HEK293 (cell line): ENCODE measurements at regions not wholly inside any gene's neighbourhood (a gene's known extent, or its start where the extent isn't known, plus 50 kb on each side); places are given as distances from the start of the nearest gene placed in this dataset.

Source experiments
- CTCF ChIA-PET: fragments of 350-600 bp; formaldehyde crosslinking; extraction: SDS; loops from one replicate; lab custom pipeline; 2021; ENCODE audit warnings: antibody characterized with exemption; lab: Yijun Ruan, JAX
- POLR2A ChIA-PET: fragments of 300-600 bp; formaldehyde crosslinking; extraction: SDS; loops from one replicate; lab custom pipeline; 2020; ENCODE audit warnings: antibody characterized with exemption, inconsistent platforms; lab: Yijun Ruan, JAX
- H3K27ac ChIP-seq: fragments of 200-500 bp; sonication (Bioruptor generic); 2 replicates; pipeline ENCODE4 v1.5.1; 2014; ENCODE audit warnings: low read depth, low read length, control low read depth, inconsistent platforms; ENCODE audit errors: extremely low read depth
- H3K36me3 ChIP-seq, 2 experiments: fragments of 200-500 bp in 1 of 2; sonication (Bioruptor generic) in 1 of 2; 1 replicate in 1 of 2; 2 replicates in 1 of 2; pipeline ENCODE4 v1.5.1; 2014 to 2017; ENCODE audit warnings: inconsistent platforms in 2 of 2, low read length in 2 of 2; ENCODE audit not compliant: control insufficient read depth in 2 of 2, insufficient read depth in 1 of 2
- H3K4me1 ChIP-seq: fragments of 200-500 bp; sonication (Bioruptor generic); 2 replicates; pipeline ENCODE4 v1.5.1; 2014; ENCODE audit warnings: mild to moderate bottlenecking, low read length, inconsistent platforms; ENCODE audit not compliant: control insufficient read depth, insufficient read depth
- H3K4me3 ChIP-seq: 2 replicates; pipeline ENCODE4 v1.5.1; 2011; ENCODE audit warnings: low read depth, mild to moderate bottlenecking, control low read depth, low read length, moderate library complexity
- H3K9me3 ChIP-seq: fragments of 200-500 bp; sonication (Bioruptor generic); 2 replicates; pipeline ENCODE4 v1.5.1; 2014; ENCODE audit warnings: low read depth, low read length, inconsistent platforms; ENCODE audit not compliant: control insufficient read depth, insufficient read depth
- GFI1B ChIP-seq: fragments of 450-650 bp; formaldehyde crosslinking; IDR thresholded peaks from 2 replicates; pipeline ENCODE4 v1.5.1; 2016; ENCODE audit warnings: missing biosample characterization, missing genetic modification characterization
- MYNN ChIP-seq: fragments of 450-650 bp; formaldehyde crosslinking; IDR thresholded peaks from 2 replicates; pipeline ENCODE4 v1.5.1; 2016; ENCODE audit warnings: missing biosample characterization, missing genetic modification characterization, borderline replicate concordance
- MZF1 ChIP-seq: fragments of 450-650 bp; formaldehyde crosslinking; IDR thresholded peaks from 2 replicates; pipeline ENCODE4 v1.5.1; 2017; ENCODE audit warnings: missing biosample characterization, missing genetic modification characterization, borderline replicate concordance
- OSR2 ChIP-seq: fragments of 450-650 bp; formaldehyde crosslinking; IDR thresholded peaks from 2 replicates; pipeline ENCODE4 v1.5.1; 2016; ENCODE audit warnings: missing biosample characterization, missing genetic modification characterization
- SALL2 ChIP-seq: fragments of 450-650 bp; formaldehyde crosslinking; IDR thresholded peaks from 2 replicates; pipeline ENCODE4 v1.5.0; 2017; ENCODE audit warnings: missing biosample characterization, mild to moderate bottlenecking, missing genetic modification characterization, borderline replicate concordance
- YY2 ChIP-seq: fragments of 450-650 bp; formaldehyde crosslinking; IDR thresholded peaks from 2 replicates; pipeline ENCODE4 v1.5.1; 2016; ENCODE audit warnings: missing biosample characterization, missing genetic modification characterization
- ZBTB21 ChIP-seq: fragments of 450-650 bp; formaldehyde crosslinking; IDR thresholded peaks from 2 replicates; pipeline ENCODE4 v1.5.1; 2017; ENCODE audit warnings: missing biosample characterization, missing genetic modification characterization
- ZBTB8A ChIP-seq: fragments of 450-650 bp; formaldehyde crosslinking; IDR thresholded peaks from 2 replicates; pipeline ENCODE4 v1.5.1; 2016; ENCODE audit warnings: missing biosample characterization, missing genetic modification characterization
- ZNF174 ChIP-seq: fragments of 450-650 bp; formaldehyde crosslinking; IDR thresholded peaks from 2 replicates; pipeline ENCODE4 v1.5.0; 2017; ENCODE audit warnings: missing biosample characterization, mild to moderate bottlenecking, missing genetic modification characterization
- ZNF184 ChIP-seq: fragments of 450-650 bp; IDR thresholded peaks from 2 replicates; pipeline ENCODE4 v1.5.1; 2018; ENCODE audit warnings: missing biosample characterization, mild to moderate bottlenecking, missing genetic modification characterization
- ZNF202 ChIP-seq: fragments of 450-650 bp; formaldehyde crosslinking; IDR thresholded peaks from 2 replicates; pipeline ENCODE4 v1.5.1; 2016; ENCODE audit warnings: missing biosample characterization, missing genetic modification characterization, borderline replicate concordance
- ZNF239 ChIP-seq: fragments of 450-650 bp; formaldehyde crosslinking; IDR thresholded peaks from 2 replicates; pipeline ENCODE4 v1.5.1; 2016; ENCODE audit warnings: missing biosample characterization, missing genetic modification characterization
- ZNF521 ChIP-seq: fragments of 450-650 bp; formaldehyde crosslinking; IDR thresholded peaks from 2 replicates; pipeline ENCODE4 v1.5.1; 2017; ENCODE audit warnings: missing biosample characterization, mild to moderate bottlenecking, missing genetic modification characterization
- ZNF548 ChIP-seq: fragments of 450-650 bp; formaldehyde crosslinking; IDR thresholded peaks from 2 replicates; pipeline ENCODE4 v1.5.1; 2016; ENCODE audit warnings: missing biosample characterization, missing genetic modification characterization
- ZNF624 ChIP-seq: fragments of 450-650 bp; formaldehyde crosslinking; IDR thresholded peaks from 2 replicates; pipeline ENCODE4 v1.5.1; 2017; ENCODE audit warnings: missing biosample characterization, missing genetic modification characterization
- ZNF626 ChIP-seq: fragments of 450-650 bp; sonication (Bioruptor Pico); formaldehyde crosslinking; IDR thresholded peaks from 2 replicates; pipeline ENCODE4 v1.5.1; 2018; ENCODE audit warnings: missing biosample characterization, missing genetic modification characterization, inconsistent platforms
- ZNF701 ChIP-seq: fragments of 450-650 bp; formaldehyde crosslinking; IDR thresholded peaks from 2 replicates; pipeline ENCODE4 v1.5.1; 2016; ENCODE audit warnings: missing biosample characterization, missing genetic modification characterization
- ZNF785 ChIP-seq: fragments of 450-650 bp; formaldehyde crosslinking; IDR thresholded peaks from 2 replicates; pipeline ENCODE4 v1.5.1; 2016; ENCODE audit warnings: missing biosample characterization, missing genetic modification characterization
- ZNF837 ChIP-seq: fragments of 450-650 bp; formaldehyde crosslinking; IDR thresholded peaks from 2 replicates; pipeline ENCODE4 v1.5.1; 2016; ENCODE audit warnings: missing biosample characterization, missing genetic modification characterization
- TF ChIP-seq, protein P1 (sequence below): fragments of 450-650 bp; formaldehyde crosslinking; IDR thresholded peaks from 2 replicates; pipeline ENCODE4 v1.5.1; 2017; ENCODE audit warnings: missing biosample characterization, missing genetic modification characterization
- TF ChIP-seq, protein P2 (sequence below): sonication (generic); formaldehyde crosslinking; IDR thresholded peaks from 2 replicates; pipeline ENCODE4 v1.8.1; 2022; ENCODE audit warnings: mild to moderate bottlenecking, moderate library complexity, missing genetic modification reagents
- TF ChIP-seq, protein P3 (sequence below): fragments of 450-650 bp; IDR thresholded peaks from 2 replicates; pipeline ENCODE4 v1.5.1; 2018; ENCODE audit warnings: missing biosample characterization, missing genetic modification characterization

DNA sequence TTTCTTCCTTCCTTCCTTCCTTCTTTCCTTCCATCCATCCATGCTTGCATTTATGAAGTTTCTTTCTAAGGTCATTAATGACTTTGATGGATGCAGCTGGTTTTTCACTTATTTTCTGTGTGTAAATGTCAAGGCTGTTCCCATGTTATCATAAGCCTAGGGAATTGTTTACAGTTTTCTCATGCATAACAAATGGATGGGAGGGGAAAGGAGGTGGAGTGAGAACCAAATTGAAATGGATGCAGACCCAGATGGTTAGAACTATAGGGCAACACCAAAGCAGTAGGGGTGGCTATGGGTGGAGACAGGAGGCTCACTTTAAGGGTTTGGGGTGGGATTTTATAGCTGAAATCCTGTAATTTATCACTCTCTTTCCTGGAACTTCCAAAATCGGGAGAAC lies 146.2 kb downstream of the TPH2 start:
- TF ChIP-seq ZBTB21 (no peak), ZNF184 (tag by site-specific recombination) (no peak), SALL2 (tag by site-specific recombination) (no peak), ZNF837 (no peak), ZNF548 (no peak), GFI1B (tag by site-specific recombination) (no peak), ZNF174 (tag by site-specific recombination) (no peak), ZNF626 (tag by site-specific recombination) (no peak), ZNF785 (no peak), ZNF202 (tag by site-specific recombination) (no peak), ZNF624 (tag by site-specific recombination) (no peak), YY2 (no peak), OSR2 (tag by site-specific recombination) (no peak)
- TF ChIP-seq, protein P1, sequence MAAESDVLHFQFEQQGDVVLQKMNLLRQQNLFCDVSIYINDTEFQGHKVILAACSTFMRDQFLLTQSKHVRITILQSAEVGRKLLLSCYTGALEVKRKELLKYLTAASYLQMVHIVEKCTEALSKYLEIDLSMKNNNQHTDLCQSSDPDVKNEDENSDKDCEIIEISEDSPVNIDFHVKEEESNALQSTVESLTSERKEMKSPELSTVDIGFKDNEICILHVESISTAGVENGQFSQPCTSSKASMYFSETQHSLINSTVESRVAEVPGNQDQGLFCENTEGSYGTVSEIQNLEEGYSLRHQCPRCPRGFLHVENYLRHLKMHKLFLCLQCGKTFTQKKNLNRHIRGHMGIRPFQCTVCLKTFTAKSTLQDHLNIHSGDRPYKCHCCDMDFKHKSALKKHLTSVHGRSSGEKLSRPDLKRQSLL (tag by site-specific recombination), result no peak
- TF ChIP-seq, protein P2, sequence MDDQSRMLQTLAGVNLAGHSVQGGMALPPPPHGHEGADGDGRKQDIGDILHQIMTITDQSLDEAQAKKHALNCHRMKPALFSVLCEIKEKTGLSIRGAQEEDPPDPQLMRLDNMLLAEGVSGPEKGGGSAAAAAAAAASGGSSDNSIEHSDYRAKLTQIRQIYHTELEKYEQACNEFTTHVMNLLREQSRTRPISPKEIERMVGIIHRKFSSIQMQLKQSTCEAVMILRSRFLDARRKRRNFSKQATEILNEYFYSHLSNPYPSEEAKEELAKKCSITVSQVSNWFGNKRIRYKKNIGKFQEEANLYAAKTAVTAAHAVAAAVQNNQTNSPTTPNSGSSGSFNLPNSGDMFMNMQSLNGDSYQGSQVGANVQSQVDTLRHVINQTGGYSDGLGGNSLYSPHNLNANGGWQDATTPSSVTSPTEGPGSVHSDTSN (CRISPR knock-in tag), result no peak
- ChIA-PET CTCF (interaction anchor here (0.7 kb wide), 1 partner anchor 885 kb away, joined by 3 read pairs; no protein-coding TSS in a partner anchor), POLR2A (no interaction called here)
- H3K4me3 ChIP-seq, result no peak overlapping the region
- no peaks in the 10 kb centered on the region for H3K36me3 ChIP-seq
- H3K4me1 ChIP-seq, result no peaks in the 10 kb centered on the region
- no peak overlapping the region for H3K27ac ChIP-seq
- no peaks in the 10 kb centered on the region for H3K9me3 ChIP-seq

DNA sequence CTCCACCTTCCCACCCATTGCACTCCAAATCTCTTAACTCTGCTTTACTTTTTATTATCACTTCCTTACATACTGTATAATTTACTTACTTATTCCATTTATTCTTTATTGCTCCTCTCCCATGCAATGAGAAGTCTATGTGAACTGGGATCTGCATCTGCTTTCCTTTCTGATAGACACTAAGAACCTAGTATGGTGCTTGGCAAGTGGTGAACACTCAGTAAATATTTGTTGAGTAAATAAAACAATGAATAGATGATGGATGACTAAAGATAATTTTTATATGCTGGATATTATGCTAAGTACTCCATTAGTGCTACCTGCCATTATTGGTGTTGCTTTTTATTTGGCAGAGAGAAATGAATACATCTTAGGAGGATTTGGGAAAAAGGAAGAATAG lies 151.0 kb downstream of the TPH2 start:
- CTCF ChIA-PET, result no interaction called here
- no peaks in the 10 kb centered on the region for H3K4me1 ChIP-seq
- H3K27ac ChIP-seq, result no peak overlapping the region
- H3K4me3 ChIP-seq, result no peak overlapping the region
- TF ChIP-seq ZNF521 (no peak), ZBTB8A (tag by site-specific recombination) (no peak), MZF1 (tag by site-specific recombination) (no peak), MYNN (tag by site-specific recombination) (no peak), ZNF239 (tag by site-specific recombination) (no peak), ZNF701 (tag by site-specific recombination) (no peak)
- TF ChIP-seq, protein P3, sequence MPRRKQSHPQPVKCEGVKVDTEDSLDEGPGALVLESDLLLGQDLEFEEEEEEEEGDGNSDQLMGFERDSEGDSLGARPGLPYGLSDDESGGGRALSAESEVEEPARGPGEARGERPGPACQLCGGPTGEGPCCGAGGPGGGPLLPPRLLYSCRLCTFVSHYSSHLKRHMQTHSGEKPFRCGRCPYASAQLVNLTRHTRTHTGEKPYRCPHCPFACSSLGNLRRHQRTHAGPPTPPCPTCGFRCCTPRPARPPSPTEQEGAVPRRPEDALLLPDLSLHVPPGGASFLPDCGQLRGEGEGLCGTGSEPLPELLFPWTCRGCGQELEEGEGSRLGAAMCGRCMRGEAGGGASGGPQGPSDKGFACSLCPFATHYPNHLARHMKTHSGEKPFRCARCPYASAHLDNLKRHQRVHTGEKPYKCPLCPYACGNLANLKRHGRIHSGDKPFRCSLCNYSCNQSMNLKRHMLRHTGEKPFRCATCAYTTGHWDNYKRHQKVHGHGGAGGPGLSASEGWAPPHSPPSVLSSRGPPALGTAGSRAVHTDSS (tag by site-specific recombination), result no peak
- POLR2A ChIA-PET, result no interaction called here
- no peaks in the 10 kb centered on the region for H3K36me3 ChIP-seq
- no peaks in the 10 kb centered on the region for H3K9me3 ChIP-seq
